ENCODE measurements at regions not wholly inside any gene's neighbourhood (a gene's known extent, or its start where the extent isn't known, plus 50 kb on each side); places are given as distances from the start of the nearest gene placed in this dataset.

GRCh38 chr7:47045207-47046051, 536.5 kb downstream of the TNS3 start:
- TF ChIP-seq CTCF (IDR thresholded peaks at IDR 0.05) (no peak), EZH2 (IDR thresholded peaks at IDR 0.05; ENCODE audit: borderline replicate concordance, insufficient read depth, low read depth, low read length, poor library complexity, severe bottlenecking) (no peak)
